HCT116 (cell line): ENCODE measurements at regions not wholly inside any gene's neighbourhood (a gene's known extent, or its start where the extent isn't known, plus 50 kb on each side); places are given as distances from the start of the nearest gene placed in this dataset.
"Not testable (repeated sequence)": the region's sequence is repeated elsewhere in the genome, so short reads cannot be mapped to it uniquely, and the experiment has no call there.

Experiments
- ELF1 ChIP-seq: IDR thresholded peaks from 2 replicates; pipeline ENCODE4 v1.6.1; 2012; ENCODE audit warnings: low read depth, borderline replicate concordance
- EZH2 ChIP-seq: fragments of 200-600 bp; sonication (generic); IDR thresholded peaks from 2 replicates; pipeline ENCODE4 v1.6.1; 2017; ENCODE audit warnings: antibody characterized with exemption, mixed run types

- TF ChIP-seq ELF1, EZH2: not testable (repeated sequence)
Measured at GRCh38 chr13:33420117-33420516, 134.6 kb upstream of the STARD13 start.
